GM12878 (cell line): ENCODE measurements at regions not wholly inside any gene's neighbourhood (a gene's known extent, or its start where the extent isn't known, plus 50 kb on each side); places are given as distances from the start of the nearest gene placed in this dataset.

Experiments used
- ATAC-seq: fragments of 200-7000 bp; cut with Tn5 transposase; 3 replicates; pipeline ENCODE4 v1.9.1; 2020; ENCODE audit warnings: mild to moderate bottlenecking, moderate library complexity
- BruUV-seq: library from RNA; stranded (reverse); fragments of 400-500 nt; replicated peaks from 2 replicates; lab custom pipeline; 2021; lab: Mats Ljungman, UMichigan
- CTCF ChIA-PET: fragments of 300-600 bp; sonication (Branson Sonifier 250); formaldehyde crosslinking; extraction: SDS; loops from one replicate; lab custom pipeline; 2021; ENCODE audit warnings: inconsistent platforms; lab: Yijun Ruan, JAX
- POLR2A ChIA-PET: fragments of 350-600 bp; formaldehyde crosslinking; extraction: SDS; loops from one replicate; lab custom pipeline; 2021; ENCODE audit warnings: inconsistent platforms; lab: Charles Lee
- RAD21 ChIA-PET: fragments of 300-600 bp; sonication (Branson Sonifier 250); formaldehyde crosslinking; loops from one replicate; lab custom pipeline; 2023; ENCODE audit warnings: antibody characterized with exemption; ENCODE audit not compliant: unreplicated experiment; lab: Charles Lee
- SMC1A ChIA-PET: fragments of 300-600 bp; sonication (Branson Sonifier 250); formaldehyde crosslinking; loops from one replicate; lab custom pipeline; 2023; ENCODE audit not compliant: unreplicated experiment, uncharacterized antibody; lab: Charles Lee
- DNase-seq: peaks from one replicate; pipeline ENCODE4 v3.0.0-alpha.2; 2011; ENCODE audit warnings: low read depth, low spot score
- FAIRE-seq: peaks from 3 replicates; lab custom pipeline; 2011; peaks lifted over from hg19 to GRCh38; lab: Jason Lieb, UNC
- H2AFZ ChIP-seq: 2 replicates; pipeline ENCODE4 v1.6.0; 2011; ENCODE audit warnings: low read depth, low read length, control low read depth; ENCODE audit not compliant: control insufficient read depth
- H3K27ac ChIP-seq: 2 replicates; pipeline ENCODE4 v1.5.1; 2011; ENCODE audit warnings: control low read depth; ENCODE audit not compliant: control insufficient read depth, insufficient read depth
- H3K27me3 ChIP-seq, 2 experiments: replicated peaks in 1 of 2; 2 replicates each; pipeline versions ENCODE4 v1.6.0 to v1.6.1; 2011; ENCODE audit warnings: low read length in 1 of 2; ENCODE audit not compliant: control insufficient read depth in 2 of 2, insufficient read depth in 2 of 2
- H3K36me3 ChIP-seq, 2 experiments: 2 replicates each; pipeline ENCODE4 v1.5.1; 2011; ENCODE audit warnings: low read length in 1 of 2; ENCODE audit not compliant: control insufficient read depth in 2 of 2, insufficient read depth in 2 of 2
- H3K4me1 ChIP-seq: 2 replicates; pipeline ENCODE4 v1.6.1; 2011; ENCODE audit warnings: mild to moderate bottlenecking, low read length, moderate library complexity, mixed read lengths; ENCODE audit not compliant: control insufficient read depth, insufficient read depth
- H3K4me2 ChIP-seq: 2 replicates; pipeline ENCODE4 v1.6.0; 2011; ENCODE audit warnings: control low read depth; ENCODE audit not compliant: control insufficient read depth, insufficient read depth
- H3K4me3 ChIP-seq: fragments of 200-600 bp; sonication (generic); 2 replicates; pipeline ENCODE4 v1.5.1; 2016
- H3K79me2 ChIP-seq: 2 replicates; pipeline ENCODE4 v1.6.0; 2011; ENCODE audit warnings: low read length; ENCODE audit not compliant: control insufficient read depth, insufficient read depth
- H3K9ac ChIP-seq: 2 replicates; pipeline ENCODE4 v1.8.0; 2011; ENCODE audit warnings: low read length, control low read depth, mixed read lengths; ENCODE audit not compliant: control insufficient read depth, insufficient read depth
- H3K9me3 ChIP-seq: replicated peaks from 3 replicates; pipeline ENCODE4 v1.5.1; 2011; ENCODE audit warnings: mild to moderate bottlenecking, low read length; ENCODE audit not compliant: control insufficient read depth, insufficient read depth
- H4K20me1 ChIP-seq: 2 replicates; pipeline ENCODE4 v1.6.0; 2011; ENCODE audit not compliant: control insufficient read depth, insufficient read depth
- BMI1 ChIP-seq: fragments of 450-650 bp; IDR thresholded peaks from 2 replicates; pipeline ENCODE4 v1.6.1; 2016; ENCODE audit warnings: mild to moderate bottlenecking, moderate library complexity, borderline replicate concordance
- CHD1 ChIP-seq: IDR thresholded peaks from 2 replicates; pipeline ENCODE4 v1.6.1; 2012; ENCODE audit warnings: low read depth, low read length, improper control_type of control experiment
- CREB1 ChIP-seq: IDR thresholded peaks from 2 replicates; pipeline ENCODE4 v1.6.1; 2012; ENCODE audit warnings: low read depth, mild to moderate bottlenecking, inconsistent platforms
- EP300 ChIP-seq, 2 experiments: fragments of 150-350 bp in 1 of 2; IDR thresholded peaks; 2 replicates each; pipeline ENCODE4 v1.6.1; 2011 to 2012; ENCODE audit warnings: low read depth in 2 of 2, low read length in 2 of 2, borderline replicate concordance in 1 of 2, improper control_type of control experiment in 1 of 2, inconsistent platforms in 1 of 2; ENCODE audit not compliant: control insufficient read depth in 1 of 2
- NR2C1 ChIP-seq: fragments of 450-650 bp; IDR thresholded peaks from 2 replicates; pipeline ENCODE4 v1.6.1; 2017; ENCODE audit warnings: antibody characterized with exemption, mild to moderate bottlenecking, moderate library complexity
- POU2F2 ChIP-seq: IDR thresholded peaks from 3 replicates; pipeline ENCODE4 v1.6.1; 2011; ENCODE audit warnings: low read depth, mild to moderate bottlenecking, low read length, borderline replicate concordance
- RUNX3 ChIP-seq: IDR thresholded peaks from 2 replicates; pipeline ENCODE4 v1.6.1; 2012; ENCODE audit warnings: low read length, inconsistent platforms
- WRNIP1 ChIP-seq: IDR thresholded peaks from 2 replicates; pipeline ENCODE4 v1.6.1; 2011; ENCODE audit warnings: low read depth, low read length, improper control_type of control experiment, borderline replicate concordance
- ZBED1 ChIP-seq: IDR thresholded peaks from 2 replicates; pipeline ENCODE4 v1.6.1; 2016; ENCODE audit warnings: borderline replicate concordance
- WGBS: methylation state at CpG from one replicate; pipeline ENCODE4 v1.1.6; 2016; ENCODE audit warnings: low lambda C conversion rate; ENCODE audit not compliant: insufficient replicate concordance, insufficient coverage; ENCODE audit errors: missing lambda C conversion rate; 5-methylcytosine and 5-hydroxymethylcytosine counted together
- in situ Hi-C: fragments of 300-500 bp; cut with MboI; formaldehyde crosslinking; loops from 9 replicates; pipeline ENCODE4 v1.14.3; 2018; ENCODE audit warnings: mixed read lengths
- intact Hi-C: fragments of 100-400 bp; cut with micrococcal nuclease; formaldehyde crosslinking; loops from one replicate; pipeline ENCODE4 v1.14.2; 2022; ENCODE audit not compliant: unreplicated experiment
- TF ChIP-seq, protein P1 (sequence below): fragments of 450-650 bp; IDR thresholded peaks from 2 replicates; pipeline ENCODE4 v1.6.1; 2017; ENCODE audit warnings: mild to moderate bottlenecking, moderate library complexity
- TF ChIP-seq, protein P2 (sequence below): fragments of 450-650 bp; formaldehyde crosslinking; IDR thresholded peaks from 2 replicates; pipeline ENCODE4 v1.5.0; 2022; ENCODE audit warnings: mild to moderate bottlenecking, missing genetic modification characterization
- TF ChIP-seq, protein P3 (sequence below): fragments of 450-650 bp; IDR thresholded peaks from 2 replicates; pipeline ENCODE4 v1.6.1; 2017; ENCODE audit warnings: mild to moderate bottlenecking

DNA sequence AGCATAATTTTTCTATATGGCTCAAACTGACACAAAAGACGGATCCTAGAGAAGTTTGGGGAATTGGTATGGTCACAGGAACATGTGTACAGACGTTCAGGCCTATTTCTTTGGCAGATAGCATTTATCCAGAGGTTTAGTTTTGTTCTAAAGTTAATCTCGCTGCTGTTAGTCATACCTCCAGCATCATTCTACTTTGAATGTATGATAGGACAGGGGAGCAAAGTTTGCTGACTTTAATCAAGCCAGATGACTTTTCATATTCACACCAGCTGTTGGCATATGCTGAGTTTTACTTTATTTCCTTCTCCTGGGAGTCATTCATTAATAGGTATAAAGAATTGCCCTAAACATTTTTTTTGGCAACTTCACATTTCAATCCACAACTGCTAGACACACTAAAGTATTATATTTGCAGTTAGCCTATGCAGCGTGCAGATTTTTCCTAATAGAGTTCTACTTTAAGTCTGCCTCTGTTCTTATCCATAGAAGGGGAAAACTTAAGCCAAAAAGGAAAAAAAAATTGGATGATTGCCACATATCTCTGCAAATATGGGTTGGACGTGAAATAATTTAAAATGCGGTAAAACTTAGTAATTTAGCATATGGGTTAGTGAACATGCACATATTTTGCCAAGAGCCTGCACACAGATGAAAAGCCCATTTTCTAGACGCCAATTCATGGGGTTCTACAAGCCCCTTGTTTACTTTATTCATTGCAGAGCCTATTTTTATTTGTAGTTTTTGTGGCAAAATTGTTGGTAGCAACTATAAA is 213.1 kb downstream of the C7orf25 start (continued):
- TF ChIP-seq, protein P1, sequence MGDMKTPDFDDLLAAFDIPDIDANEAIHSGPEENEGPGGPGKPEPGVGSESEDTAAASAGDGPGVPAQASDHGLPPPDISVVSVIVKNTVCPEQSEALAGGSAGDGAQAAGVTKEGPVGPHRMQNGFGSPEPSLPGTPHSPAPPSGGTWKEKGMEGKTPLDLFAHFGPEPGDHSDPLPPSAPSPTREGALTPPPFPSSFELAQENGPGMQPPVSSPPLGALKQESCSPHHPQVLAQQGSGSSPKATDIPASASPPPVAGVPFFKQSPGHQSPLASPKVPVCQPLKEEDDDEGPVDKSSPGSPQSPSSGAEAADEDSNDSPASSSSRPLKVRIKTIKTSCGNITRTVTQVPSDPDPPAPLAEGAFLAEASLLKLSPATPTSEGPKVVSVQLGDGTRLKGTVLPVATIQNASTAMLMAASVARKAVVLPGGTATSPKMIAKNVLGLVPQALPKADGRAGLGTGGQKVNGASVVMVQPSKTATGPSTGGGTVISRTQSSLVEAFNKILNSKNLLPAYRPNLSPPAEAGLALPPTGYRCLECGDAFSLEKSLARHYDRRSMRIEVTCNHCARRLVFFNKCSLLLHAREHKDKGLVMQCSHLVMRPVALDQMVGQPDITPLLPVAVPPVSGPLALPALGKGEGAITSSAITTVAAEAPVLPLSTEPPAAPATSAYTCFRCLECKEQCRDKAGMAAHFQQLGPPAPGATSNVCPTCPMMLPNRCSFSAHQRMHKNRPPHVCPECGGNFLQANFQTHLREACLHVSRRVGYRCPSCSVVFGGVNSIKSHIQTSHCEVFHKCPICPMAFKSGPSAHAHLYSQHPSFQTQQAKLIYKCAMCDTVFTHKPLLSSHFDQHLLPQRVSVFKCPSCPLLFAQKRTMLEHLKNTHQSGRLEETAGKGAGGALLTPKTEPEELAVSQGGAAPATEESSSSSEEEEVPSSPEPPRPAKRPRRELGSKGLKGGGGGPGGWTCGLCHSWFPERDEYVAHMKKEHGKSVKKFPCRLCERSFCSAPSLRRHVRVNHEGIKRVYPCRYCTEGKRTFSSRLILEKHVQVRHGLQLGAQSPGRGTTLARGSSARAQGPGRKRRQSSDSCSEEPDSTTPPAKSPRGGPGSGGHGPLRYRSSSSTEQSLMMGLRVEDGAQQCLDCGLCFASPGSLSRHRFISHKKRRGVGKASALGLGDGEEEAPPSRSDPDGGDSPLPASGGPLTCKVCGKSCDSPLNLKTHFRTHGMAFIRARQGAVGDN, result no peak

DNA sequence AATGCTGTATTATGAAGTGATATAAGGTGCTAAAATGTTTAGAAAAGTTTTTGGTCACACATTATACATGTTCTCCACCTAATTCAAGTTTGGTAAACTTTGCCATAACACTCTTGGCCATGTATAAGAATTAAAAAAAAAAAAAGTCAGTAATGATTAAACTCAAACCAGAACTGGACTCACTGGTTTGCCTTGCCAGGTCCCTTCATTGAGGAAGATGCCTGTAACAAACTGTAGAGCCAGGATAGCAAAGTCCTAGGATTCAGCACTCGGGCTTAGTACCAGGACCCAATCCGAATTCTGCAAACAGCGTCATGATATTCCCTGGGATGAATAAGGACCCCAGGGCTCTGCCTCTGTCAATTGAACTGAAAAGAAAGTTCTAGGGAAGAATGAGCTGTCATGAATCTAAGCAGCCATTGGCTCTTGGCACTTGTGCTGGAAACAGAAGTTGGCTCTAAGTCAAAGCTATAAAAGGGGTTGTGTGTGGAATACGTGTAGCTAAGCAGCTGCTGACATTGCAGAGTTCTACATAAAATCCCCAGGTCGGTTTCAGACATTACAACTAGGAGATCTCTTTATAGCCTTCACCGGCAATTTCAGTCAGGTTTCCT is 216.9 kb downstream of the C7orf25 start:
- Histone ChIP-seq H4K20me1 (no peaks in the 10 kb centered on the region), H3K4me2 (no peak overlapping the region), H3K4me1 (no peaks in the 10 kb centered on the region), H3K27me3 (no peaks in the 10 kb centered on the region), H3K4me3 (no peak overlapping the region), H3K27ac (no peak overlapping the region), H3K9ac (no peak overlapping the region), H3K36me3 (no peaks in the 10 kb centered on the region), H3K79me2 (no peaks in the 10 kb centered on the region), H2AFZ (no peak overlapping the region), H3K9me3 (no peaks in the 10 kb centered on the region)
- 23% methylated on average over 6 of the region's 6 CpGs for WGBS
- ATAC-seq (no peak), FAIRE-seq (no peak), DNase-seq (no peak)
- ChIA-PET POLR2A (no interaction called here), RAD21 (no interaction called here), SMC1A (no interaction called here), CTCF (no interaction called here)
- TF ChIP-seq NR2C1 (no peak), CHD1 (no peak), CREB1 (no peak), RUNX3 (no peak), BMI1 (no peak), EP300 (IDR thresholded peaks at IDR 0.05; ENCODE audit: borderline replicate concordance in 1 of 2, control insufficient read depth in 1 of 2, low read depth in 2 of 2, low read length in 2 of 2) (no peak), POU2F2 (no peak), WRNIP1 (no peak), ZBED1 (no peak)
- TF ChIP-seq, protein P2, sequence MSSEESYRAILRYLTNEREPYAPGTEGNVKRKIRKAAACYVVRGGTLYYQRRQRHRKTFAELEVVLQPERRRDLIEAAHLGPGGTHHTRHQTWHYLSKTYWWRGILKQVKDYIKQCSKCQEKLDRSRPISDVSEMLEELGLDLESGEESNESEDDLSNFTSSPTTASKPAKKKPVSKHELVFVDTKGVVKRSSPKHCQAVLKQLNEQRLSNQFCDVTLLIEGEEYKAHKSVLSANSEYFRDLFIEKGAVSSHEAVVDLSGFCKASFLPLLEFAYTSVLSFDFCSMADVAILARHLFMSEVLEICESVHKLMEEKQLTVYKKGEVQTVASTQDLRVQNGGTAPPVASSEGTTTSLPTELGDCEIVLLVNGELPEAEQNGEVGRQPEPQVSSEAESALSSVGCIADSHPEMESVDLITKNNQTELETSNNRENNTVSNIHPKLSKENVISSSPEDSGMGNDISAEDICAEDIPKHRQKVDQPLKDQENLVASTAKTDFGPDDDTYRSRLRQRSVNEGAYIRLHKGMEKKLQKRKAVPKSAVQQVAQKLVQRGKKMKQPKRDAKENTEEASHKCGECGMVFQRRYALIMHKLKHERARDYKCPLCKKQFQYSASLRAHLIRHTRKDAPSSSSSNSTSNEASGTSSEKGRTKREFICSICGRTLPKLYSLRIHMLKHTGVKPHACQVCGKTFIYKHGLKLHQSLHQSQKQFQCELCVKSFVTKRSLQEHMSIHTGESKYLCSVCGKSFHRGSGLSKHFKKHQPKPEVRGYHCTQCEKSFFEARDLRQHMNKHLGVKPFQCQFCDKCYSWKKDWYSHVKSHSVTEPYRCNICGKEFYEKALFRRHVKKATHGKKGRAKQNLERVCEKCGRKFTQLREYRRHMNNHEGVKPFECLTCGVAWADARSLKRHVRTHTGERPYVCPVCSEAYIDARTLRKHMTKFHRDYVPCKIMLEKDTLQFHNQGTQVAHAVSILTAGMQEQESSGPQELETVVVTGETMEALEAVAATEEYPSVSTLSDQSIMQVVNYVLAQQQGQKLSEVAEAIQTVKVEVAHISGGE (CRISPR knock-in tag), result no peak
- TF ChIP-seq, protein P3, sequence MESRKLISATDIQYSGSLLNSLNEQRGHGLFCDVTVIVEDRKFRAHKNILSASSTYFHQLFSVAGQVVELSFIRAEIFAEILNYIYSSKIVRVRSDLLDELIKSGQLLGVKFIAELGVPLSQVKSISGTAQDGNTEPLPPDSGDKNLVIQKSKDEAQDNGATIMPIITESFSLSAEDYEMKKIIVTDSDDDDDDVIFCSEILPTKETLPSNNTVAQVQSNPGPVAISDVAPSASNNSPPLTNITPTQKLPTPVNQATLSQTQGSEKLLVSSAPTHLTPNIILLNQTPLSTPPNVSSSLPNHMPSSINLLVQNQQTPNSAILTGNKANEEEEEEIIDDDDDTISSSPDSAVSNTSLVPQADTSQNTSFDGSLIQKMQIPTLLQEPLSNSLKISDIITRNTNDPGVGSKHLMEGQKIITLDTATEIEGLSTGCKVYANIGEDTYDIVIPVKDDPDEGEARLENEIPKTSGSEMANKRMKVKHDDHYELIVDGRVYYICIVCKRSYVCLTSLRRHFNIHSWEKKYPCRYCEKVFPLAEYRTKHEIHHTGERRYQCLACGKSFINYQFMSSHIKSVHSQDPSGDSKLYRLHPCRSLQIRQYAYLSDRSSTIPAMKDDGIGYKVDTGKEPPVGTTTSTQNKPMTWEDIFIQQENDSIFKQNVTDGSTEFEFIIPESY, result no peak
- intact Hi-C loops (no loop called here), in situ Hi-C loops (no loop called here)
- BruUV-seq, result no TSS peak
